ENCODE measurements at regions not wholly inside any gene's neighbourhood (a gene's known extent, or its start where the extent isn't known, plus 50 kb on each side); places are given as distances from the start of the nearest gene placed in this dataset.

- no peak overlapping the region for H3K4me3 Mint-ChIP-seq
- no peaks in the 10 kb centered on the region for H3K36me3 Mint-ChIP-seq (ENCODE audit: low read depth)
- TF ChIP-seq CTCF (IDR thresholded peaks at IDR 0.05) = no peak
- no peak for ATAC-seq
- no peak for DNase-seq
- peaks cover 2% of the 10 kb centered on the region for H3K9me3 Mint-ChIP-seq
- ChIA-PET POLR2A (interaction anchor here (0.6 kb wide), 1 partner anchor 1014 kb away, joined by 3 read pairs; no protein-coding TSS in a partner anchor), CTCF (interaction anchor here (0.7 to 1.7 kb wide), 2 partner anchors 17 to 78 kb away, joined by 3 to 5 read pairs; no protein-coding TSS in a partner anchor)
- no peak overlapping the region for H3K27ac Mint-ChIP-seq
- intact Hi-C loops (cut with micrococcal nuclease) = no loop called here
- no peaks in the 10 kb centered on the region for H3K27me3 Mint-ChIP-seq
- no peaks in the 10 kb centered on the region for H3K4me1 Mint-ChIP-seq (ENCODE audit: low read depth)
These were observed 227.2 kb upstream of the RAG2 start for GRCh38 chr11:36825251-36825650.

- H3K4me3 Mint-ChIP-seq = no peak overlapping the region
- peaks cover 2% of the 10 kb centered on the region for H3K9me3 Mint-ChIP-seq
- intact Hi-C loops (cut with micrococcal nuclease) = no loop called here
- DNase-seq = no peak
- no peak for TF ChIP-seq CTCF (IDR thresholded peaks at IDR 0.05)
- H3K27ac Mint-ChIP-seq = no peak overlapping the region
- no peaks in the 10 kb centered on the region for H3K27me3 Mint-ChIP-seq
- ATAC-seq = no peak
- ChIA-PET POLR2A (no interaction called here), CTCF (interaction anchor here (0.7 to 1.7 kb wide), 3 partner anchors 17 to 260 kb away, joined by 3 to 5 read pairs (median 4); no protein-coding TSS in a partner anchor)
- H3K4me1 Mint-ChIP-seq (ENCODE audit: low read depth) = no peaks in the 10 kb centered on the region
- no peaks in the 10 kb centered on the region for H3K36me3 Mint-ChIP-seq (ENCODE audit: low read depth)
These were observed 226.3 kb upstream of the RAG2 start for GRCh38 chr11:36824349-36824748.

- POLR2A ChIA-PET = no interaction called here
- Mint-ChIP-seq H3K27ac (no peak overlapping the region), H3K27me3 (peaks cover 1% of the 10 kb centered on the region), H3K9me3 (no peaks in the 10 kb centered on the region), H3K36me3 (ENCODE audit: low read depth) (no peaks in the 10 kb centered on the region), H3K4me3 (no peak overlapping the region), H3K4me1 (ENCODE audit: low read depth) (no peaks in the 10 kb centered on the region)
- CTCF ChIA-PET = no interaction called here
- no peak for DNase-seq
- no peak for ATAC-seq
- TF ChIP-seq CTCF (IDR thresholded peaks at IDR 0.05) = no peak
- intact Hi-C loops (cut with micrococcal nuclease) = no loop called here
These were observed 224.8 kb upstream of the RAG2 start for GRCh38 chr11:36822829-36823228.

- ATAC-seq = no peak
- H3K9me3 Mint-ChIP-seq = no peaks in the 10 kb centered on the region
- peak; percentile 20 for TF ChIP-seq CTCF (IDR thresholded peaks at IDR 0.05)
- no peaks in the 10 kb centered on the region for H3K36me3 Mint-ChIP-seq (ENCODE audit: low read depth)
- H3K4me1 Mint-ChIP-seq (ENCODE audit: low read depth) = no peaks in the 10 kb centered on the region
- DNase-seq = peak; percentile 7
- ChIA-PET CTCF (no interaction called here), POLR2A (no interaction called here)
- intact Hi-C loops (cut with micrococcal nuclease) = no loop called here
- H3K4me3 Mint-ChIP-seq = no peak overlapping the region
- no peak overlapping the region for H3K27ac Mint-ChIP-seq
- H3K27me3 Mint-ChIP-seq = peaks cover 1% of the 10 kb centered on the region
These were observed 220.4 kb upstream of the RAG2 start for GRCh38 chr11:36818410-36818809.

- Mint-ChIP-seq H3K27ac (no peak overlapping the region), H3K27me3 (peaks cover 1% of the 10 kb centered on the region), H3K36me3 (ENCODE audit: low read depth) (no peaks in the 10 kb centered on the region), H3K9me3 (no peaks in the 10 kb centered on the region), H3K4me1 (ENCODE audit: low read depth) (no peaks in the 10 kb centered on the region), H3K4me3 (no peak overlapping the region)
- no peak for TF ChIP-seq CTCF (IDR thresholded peaks at IDR 0.05)
- ATAC-seq (peak; percentile 60), DNase-seq (peak; percentile 2)
- CTCF ChIA-PET = interaction anchor here (1.0 kb wide), 1 partner anchor 71 kb away, joined by 4 read pairs; no protein-coding TSS in a partner anchor
- POLR2A ChIA-PET = no interaction called here
- intact Hi-C loops (cut with micrococcal nuclease) = no loop called here
These were observed 219.4 kb upstream of the RAG2 start for GRCh38 chr11:36817336-36817965.

Measured in activated CD8-positive, alpha-beta T cell treated with anti-CD3 and anti-CD28 coated beads for 36 hours (primary cell).